ENCODE measurements at regions not wholly inside any gene's neighbourhood (a gene's known extent, or its start where the extent isn't known, plus 50 kb on each side); places are given as distances from the start of the nearest gene placed in this dataset.

- TF ChIP-seq POLR2A (IDR thresholded peaks at IDR 0.05; ENCODE audit: low read depth) (no peak), CTCF (IDR thresholded peaks at IDR 0.05) (no peak), POLR2AphosphoS5 (IDR thresholded peaks at IDR 0.05) (no peak)
These were observed 297.8 kb downstream of the SH3GL2 start for GRCh38 chr9:17876687-17877086.
